C4-2B (cell line): ENCODE measurements at regions not wholly inside any gene's neighbourhood (a gene's known extent, or its start where the extent isn't known, plus 50 kb on each side); places are given as distances from the start of the nearest gene placed in this dataset.

Experiments used
- CTCF ChIP-seq: fragments of 450-650 bp; conservative IDR thresholded peaks from 2 replicates; pipeline ENCODE4 v1.5.1; 2017; ENCODE audit warnings: mild to moderate bottlenecking
- ZFX ChIP-seq: fragments of 450-650 bp; IDR thresholded peaks from 2 replicates; pipeline ENCODE4 v1.6.1; 2017

GRCh38 chr13:69547780-69548179, 559.8 kb upstream of the ATXN8OS start:
- TF ChIP-seq CTCF = no peak
- TF ChIP-seq ZFX = no peak
